KMS-11 (cell line): ENCODE measurements at regions not wholly inside any gene's neighbourhood (a gene's known extent, or its start where the extent isn't known, plus 50 kb on each side); places are given as distances from the start of the nearest gene placed in this dataset.

Source experiments
- H2AFZ ChIP-seq: fragments of 200-600 bp; sonication (generic); 2 replicates; pipeline ENCODE4 v1.6.1; 2016; ENCODE audit warnings: antibody characterized with exemption, mixed run types, low read depth
- H3K27ac ChIP-seq: fragments of 200-600 bp; sonication (generic); 2 replicates; pipeline ENCODE4 v1.6.1; 2016; ENCODE audit warnings: mild to moderate bottlenecking, mixed run types
- H3K27me3 ChIP-seq: fragments of 200-600 bp; sonication (generic); 2 replicates; pipeline ENCODE4 v1.6.1; 2017; ENCODE audit warnings: mild to moderate bottlenecking, low read depth, mixed run types, moderate library complexity; ENCODE audit not compliant: insufficient read depth
- H3K36me3 ChIP-seq: fragments of 200-600 bp; sonication (generic); 2 replicates; pipeline ENCODE4 v1.6.1; 2017; ENCODE audit warnings: mild to moderate bottlenecking, mixed run types; ENCODE audit not compliant: insufficient read depth
- H3K4me1 ChIP-seq: fragments of 200-600 bp; sonication (generic); 2 replicates; pipeline ENCODE4 v1.6.1; 2016; ENCODE audit warnings: mild to moderate bottlenecking, low read depth, mixed run types; ENCODE audit not compliant: poor library complexity, severe bottlenecking
- H3K4me2 ChIP-seq: fragments of 200-600 bp; sonication (generic); 2 replicates; pipeline ENCODE4 v1.7.0; 2016; ENCODE audit warnings: mild to moderate bottlenecking, mixed run types
- H3K4me3 ChIP-seq: fragments of 200-600 bp; sonication (generic); IDR thresholded peaks from 2 replicates; pipeline ENCODE4 v1.6.1; 2017; ENCODE audit warnings: low read depth, low read length, mixed read lengths; ENCODE audit not compliant: insufficient read depth
- H3K79me2 ChIP-seq: fragments of 200-600 bp; sonication (generic); 2 replicates; pipeline ENCODE4 v1.6.1; 2016; ENCODE audit warnings: low read depth, mixed run types; ENCODE audit not compliant: insufficient read depth
- H3K9ac ChIP-seq: fragments of 200-600 bp; sonication (generic); 2 replicates; pipeline ENCODE4 v1.6.1; 2016; ENCODE audit warnings: mild to moderate bottlenecking, mixed run types
- H4K20me1 ChIP-seq: fragments of 200-600 bp; sonication (generic); 2 replicates; pipeline ENCODE4 v1.6.1; 2016; ENCODE audit warnings: mild to moderate bottlenecking, mixed run types; ENCODE audit not compliant: insufficient read depth
- CTCF ChIP-seq: fragments of 200-600 bp; sonication (generic); conservative IDR thresholded peaks from 2 replicates; pipeline ENCODE4 v1.6.1; 2017; ENCODE audit warnings: low read depth, mild to moderate bottlenecking, antibody characterized with exemption, low read length, moderate library complexity, mixed read lengths

GRCh38 chr1:208577381-208577905, 333.3 kb upstream of the PLXNA2 start:
- Histone ChIP-seq H4K20me1 (no peaks in the 10 kb centered on the region), H3K4me1 (no peaks in the 10 kb centered on the region), H3K27ac (no peak overlapping the region), H3K36me3 (no peaks in the 10 kb centered on the region), H3K9ac (no peak overlapping the region), H2AFZ (no peak overlapping the region), H3K4me2 (no peak overlapping the region), H3K27me3 (no peaks in the 10 kb centered on the region), H3K79me2 (no peaks in the 10 kb centered on the region), H3K4me3 (no peak overlapping the region)
- no peak for TF ChIP-seq CTCF

GRCh38 chr1:208581209-208581608, 337.0 kb upstream of the PLXNA2 start:
- Histone ChIP-seq H3K4me3 (no peak overlapping the region), H3K27ac (no peak overlapping the region), H3K79me2 (no peaks in the 10 kb centered on the region), H3K4me1 (no peaks in the 10 kb centered on the region), H4K20me1 (no peaks in the 10 kb centered on the region), H3K4me2 (no peak overlapping the region), H2AFZ (no peak overlapping the region), H3K9ac (no peak overlapping the region), H3K36me3 (no peaks in the 10 kb centered on the region), H3K27me3 (no peaks in the 10 kb centered on the region)
- no peak for TF ChIP-seq CTCF

- no peak overlapping the region for H3K9ac ChIP-seq
- no peak overlapping the region for H3K27ac ChIP-seq
- no peaks in the 10 kb centered on the region for H3K79me2 ChIP-seq
- no peak for TF ChIP-seq CTCF
- no peaks in the 10 kb centered on the region for H3K27me3 ChIP-seq
- H4K20me1 ChIP-seq = no peaks in the 10 kb centered on the region
- no peak overlapping the region for H3K4me2 ChIP-seq
- H3K36me3 ChIP-seq = no peaks in the 10 kb centered on the region
- no peaks in the 10 kb centered on the region for H3K4me1 ChIP-seq
- H2AFZ ChIP-seq = no peak overlapping the region
- H3K4me3 ChIP-seq = no peak overlapping the region
Observed at GRCh38 chr1:208581667-208582066, 337.5 kb upstream of the PLXNA2 start.

GRCh38 chr1:208584167-208584755, 340.1 kb upstream of the PLXNA2 start:
- Histone ChIP-seq H3K4me1 (no peaks in the 10 kb centered on the region), H3K9ac (no peak overlapping the region), H3K79me2 (no peaks in the 10 kb centered on the region), H3K27me3 (no peaks in the 10 kb centered on the region), H3K36me3 (no peaks in the 10 kb centered on the region), H4K20me1 (no peaks in the 10 kb centered on the region), H3K4me3 (no peak overlapping the region), H3K27ac (no peak overlapping the region), H3K4me2 (no peak overlapping the region), H2AFZ (no peak overlapping the region)
- TF ChIP-seq CTCF = no peak
